ENCODE measurements at regions not wholly inside any gene's neighbourhood (a gene's known extent, or its start where the extent isn't known, plus 50 kb on each side); places are given as distances from the start of the nearest gene placed in this dataset.

DNA sequence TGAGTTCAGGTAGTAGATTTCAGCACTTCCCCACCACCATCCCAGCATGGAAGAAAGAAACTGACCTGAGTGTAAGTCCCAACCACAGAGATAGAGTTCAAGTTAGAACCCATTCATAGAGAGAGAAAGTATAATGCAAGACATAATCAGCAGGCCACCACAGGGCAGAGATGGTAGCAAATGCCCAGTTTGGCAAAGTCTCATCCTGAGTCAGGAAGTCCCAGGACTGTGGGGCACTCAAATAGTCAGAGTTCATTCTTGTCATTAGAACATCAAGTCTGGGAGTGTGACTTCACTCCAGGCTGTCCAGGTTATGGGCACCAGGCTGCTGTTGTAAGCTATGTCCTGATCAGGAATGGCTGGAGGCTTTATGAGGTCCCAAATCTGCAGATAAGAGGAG, 72.0 kb upstream of the USP47 start:
- TF ChIP-seq, protein P1, sequence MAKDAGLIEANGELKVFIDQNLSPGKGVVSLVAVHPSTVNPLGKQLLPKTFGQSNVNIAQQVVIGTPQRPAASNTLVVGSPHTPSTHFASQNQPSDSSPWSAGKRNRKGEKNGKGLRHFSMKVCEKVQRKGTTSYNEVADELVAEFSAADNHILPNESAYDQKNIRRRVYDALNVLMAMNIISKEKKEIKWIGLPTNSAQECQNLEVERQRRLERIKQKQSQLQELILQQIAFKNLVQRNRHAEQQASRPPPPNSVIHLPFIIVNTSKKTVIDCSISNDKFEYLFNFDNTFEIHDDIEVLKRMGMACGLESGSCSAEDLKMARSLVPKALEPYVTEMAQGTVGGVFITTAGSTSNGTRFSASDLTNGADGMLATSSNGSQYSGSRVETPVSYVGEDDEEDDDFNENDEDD (CRISPR knock-in tag; IDR thresholded peaks at IDR 0.05; ENCODE audit: borderline replicate concordance): no peak
- TF ChIP-seq BORCS8-MEF2B (CRISPR knock-in tag; IDR thresholded peaks at IDR 0.05) (no peak), NKX3-1 (CRISPR knock-in tag; IDR thresholded peaks at IDR 0.05) (no peak), NR2F6 (IDR thresholded peaks at IDR 0.05) (no peak), NR2F6 (CRISPR knock-in tag; IDR thresholded peaks at IDR 0.05) (no peak), ZSCAN25 (CRISPR knock-in tag; IDR thresholded peaks at IDR 0.05) (no peak), REL (CRISPR knock-in tag; conservative IDR thresholded peaks at IDR 0.05) (no peak), ZNF124 (CRISPR knock-in tag; IDR thresholded peaks at IDR 0.05) (no peak), ZNF816 (CRISPR knock-in tag; IDR thresholded peaks at IDR 0.05; ENCODE audit: borderline replicate concordance) (no peak), ZNF160 (CRISPR knock-in tag; IDR thresholded peaks at IDR 0.05) (no peak), ATF7-NPFF (CRISPR knock-in tag; IDR thresholded peaks at IDR 0.05; ENCODE audit: low read depth) (no peak)
- TF ChIP-seq, protein P2, sequence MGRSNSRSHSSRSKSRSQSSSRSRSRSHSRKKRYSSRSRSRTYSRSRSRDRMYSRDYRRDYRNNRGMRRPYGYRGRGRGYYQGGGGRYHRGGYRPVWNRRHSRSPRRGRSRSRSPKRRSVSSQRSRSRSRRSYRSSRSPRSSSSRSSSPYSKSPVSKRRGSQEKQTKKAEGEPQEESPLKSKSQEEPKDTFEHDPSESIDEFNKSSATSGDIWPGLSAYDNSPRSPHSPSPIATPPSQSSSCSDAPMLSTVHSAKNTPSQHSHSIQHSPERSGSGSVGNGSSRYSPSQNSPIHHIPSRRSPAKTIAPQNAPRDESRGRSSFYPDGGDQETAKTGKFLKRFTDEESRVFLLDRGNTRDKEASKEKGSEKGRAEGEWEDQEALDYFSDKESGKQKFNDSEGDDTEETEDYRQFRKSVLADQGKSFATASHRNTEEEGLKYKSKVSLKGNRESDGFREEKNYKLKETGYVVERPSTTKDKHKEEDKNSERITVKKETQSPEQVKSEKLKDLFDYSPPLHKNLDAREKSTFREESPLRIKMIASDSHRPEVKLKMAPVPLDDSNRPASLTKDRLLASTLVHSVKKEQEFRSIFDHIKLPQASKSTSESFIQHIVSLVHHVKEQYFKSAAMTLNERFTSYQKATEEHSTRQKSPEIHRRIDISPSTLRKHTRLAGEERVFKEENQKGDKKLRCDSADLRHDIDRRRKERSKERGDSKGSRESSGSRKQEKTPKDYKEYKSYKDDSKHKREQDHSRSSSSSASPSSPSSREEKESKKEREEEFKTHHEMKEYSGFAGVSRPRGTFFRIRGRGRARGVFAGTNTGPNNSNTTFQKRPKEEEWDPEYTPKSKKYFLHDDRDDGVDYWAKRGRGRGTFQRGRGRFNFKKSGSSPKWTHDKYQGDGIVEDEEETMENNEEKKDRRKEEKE (IDR thresholded peaks at IDR 0.05): no peak
- no peak for FAIRE-seq
- ChIA-PET POLR2A (no interaction called here), CTCF (ENCODE audit: low intra/inter-chr PET ratio, low total read pairs) (no interaction called here)
- BruUV-seq (replicated peaks): no TSS peak
- Histone ChIP-seq H2AFZ (ENCODE audit: low read length) (no peak overlapping the region), H3K4me3 (replicated peaks in 1 of 3; ENCODE audit: insufficient read depth in 1 of 3, low read depth in 2 of 3, low read length in 3 of 3) (no peak overlapping the region), H3K79me2 (ENCODE audit: insufficient read depth, low read length) (no peaks in the 10 kb centered on the region), H3K27me3 (ENCODE audit: control insufficient read depth in 1 of 2, insufficient read depth in 2 of 2, low read length in 2 of 2) (peaks cover 0 to 5% of the 10 kb centered on the region in 2 experiments; a peak in 1 of 5 replicates), H4K20me1 (ENCODE audit: insufficient read depth, low read length) (no peaks in the 10 kb centered on the region), H3K27ac (ENCODE audit: extremely low read length, insufficient read depth, low read length) (no peak overlapping the region), H3K36me3 (replicated peaks in 1 of 2; ENCODE audit: control insufficient read depth in 1 of 2, insufficient read depth in 2 of 2, low read length in 2 of 2) (no peaks in the 10 kb centered on the region), H3K9me3 (ENCODE audit: low read length) (no peaks in the 10 kb centered on the region), H3K9ac (ENCODE audit: insufficient read depth, low read depth, low read length) (no peak overlapping the region), H3K4me1 (ENCODE audit: insufficient read depth, low read length) (no peaks in the 10 kb centered on the region), H3K4me2 (ENCODE audit: low read depth, low read length) (no peak overlapping the region)
- ATAC-seq: no peak
- no peak for DNase-seq (ENCODE audit: low spot score)
- in situ Hi-C loops (cut with HindIII; ENCODE audit: extremely low pct_ligation_motif_present, low pct_unique_long_range_greater_than_20kb): no loop called here
- intact Hi-C loops (cut with micrococcal nuclease; ENCODE audit: unreplicated experiment): no loop called here
